Mesodermal cell (in vitro differentiated cells): ENCODE measurements at regions not wholly inside any gene's neighbourhood (a gene's known extent, or its start where the extent isn't known, plus 50 kb on each side); places are given as distances from the start of the nearest gene placed in this dataset.

Experiments used
- H3K27ac ChIP-seq: 2 replicates; pipeline ENCODE4 v1.7.0; 2013; ENCODE audit warnings: mild to moderate bottlenecking, low read depth, low read length, moderate library complexity; ENCODE audit not compliant: severe bottlenecking
- H3K36me3 ChIP-seq: 2 replicates; pipeline ENCODE4 v1.7.1; 2013; ENCODE audit warnings: mild to moderate bottlenecking, low read length, moderate library complexity; ENCODE audit not compliant: control insufficient read depth, insufficient read depth
- H3K4me1 ChIP-seq: one replicate; pipeline ENCODE4 v1.7.1; 2013; ENCODE audit warnings: mild to moderate bottlenecking, low read length; ENCODE audit not compliant: insufficient read depth, control insufficient read depth, poor library complexity, severe bottlenecking
- H3K4me3 ChIP-seq: 2 replicates; pipeline ENCODE4 v1.7.0; 2013; ENCODE audit warnings: low read length, control low read depth, mild to moderate bottlenecking; ENCODE audit not compliant: insufficient read depth, poor library complexity, severe bottlenecking; ENCODE audit errors: extremely low read depth
- H3K9me3 ChIP-seq: 2 replicates; pipeline ENCODE4 v1.7.1; 2013; ENCODE audit warnings: mild to moderate bottlenecking, low read length, moderate library complexity; ENCODE audit not compliant: control insufficient read depth
- WGBS, 2 experiments: methylation state at CpG; one replicate each; pipeline ENCODE4 v1.1.5; 2013; ENCODE audit warnings: missing lambda C conversion rate in 2 of 2; ENCODE audit not compliant: insufficient coverage in 2 of 2; 5-methylcytosine and 5-hydroxymethylcytosine counted together

DNA sequence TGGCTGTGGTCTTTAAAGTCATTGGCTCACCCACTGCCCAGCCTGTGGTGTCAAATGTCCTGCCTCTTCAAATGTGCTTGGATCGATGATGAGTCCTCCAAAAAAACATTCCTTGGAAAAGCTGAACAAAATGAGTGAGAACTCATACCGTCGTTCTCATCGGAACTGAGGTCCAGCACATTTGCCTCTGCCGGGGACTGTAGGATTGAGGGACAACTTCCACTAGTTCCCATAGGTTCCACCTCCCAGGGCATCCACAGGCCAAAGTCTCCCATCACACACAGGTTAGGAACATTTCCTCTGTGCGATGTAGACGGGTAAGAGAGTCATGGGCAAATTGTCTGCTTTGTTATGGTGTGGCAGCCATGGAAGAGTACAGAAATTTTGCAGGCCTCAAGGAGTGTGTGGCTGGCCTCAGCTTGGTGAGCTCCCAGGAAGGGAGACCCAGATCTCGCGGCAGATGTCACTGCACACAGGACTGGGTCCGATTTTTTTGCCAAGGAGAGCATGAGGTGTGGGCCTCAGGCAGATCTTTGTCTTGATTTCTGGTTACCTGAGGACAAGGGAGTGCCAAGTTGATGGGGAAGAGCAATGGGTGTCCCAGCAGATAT, 115.7 kb downstream of the SNRPN start:
- 88 to 98% methylated on average over 9 to 10 of the region's 10 CpGs for WGBS, 2 experiments
- no peaks in the 10 kb centered on the region for H3K4me1 ChIP-seq
- peaks cover 99% of the 10 kb centered on the region for H3K9me3 ChIP-seq
- H3K27ac ChIP-seq, result no peak overlapping the region
- peaks cover 100% of the 10 kb centered on the region for H3K36me3 ChIP-seq
- no peak overlapping the region for H3K4me3 ChIP-seq

DNA sequence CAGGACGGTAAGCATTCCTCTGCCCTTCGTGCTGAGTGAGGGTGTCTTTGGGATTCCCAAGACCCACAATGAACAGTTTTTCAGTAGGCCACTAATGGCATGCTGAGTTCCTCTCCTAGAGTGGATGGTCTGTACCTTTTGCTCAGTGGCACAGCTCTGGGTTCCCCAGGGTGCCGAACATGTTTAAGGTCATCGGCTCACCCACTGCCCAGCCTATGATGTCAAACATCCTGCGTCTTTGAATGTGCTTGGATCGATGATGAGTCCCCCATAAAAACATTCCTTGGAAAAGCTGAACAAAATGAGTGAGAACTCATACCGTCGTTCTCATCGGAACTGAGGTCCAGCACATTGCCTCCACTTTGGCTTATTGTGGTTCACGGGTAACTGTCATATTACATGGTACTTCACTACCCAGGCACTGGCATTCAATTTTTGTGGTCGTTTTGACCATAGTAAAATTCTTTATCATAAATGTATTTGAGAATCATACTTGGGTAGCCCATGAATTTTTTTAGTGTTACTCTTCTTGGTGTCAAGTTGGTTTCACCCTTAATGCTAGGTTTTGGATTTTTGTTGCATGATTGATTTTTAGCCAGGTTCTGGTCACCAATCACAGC, 118.2 kb downstream of the SNRPN start:
- Histone ChIP-seq H3K9me3 (peaks cover 99% of the 10 kb centered on the region), H3K4me3 (no peak overlapping the region), H3K27ac (no peak overlapping the region), H3K4me1 (no peaks in the 10 kb centered on the region), H3K36me3 (peaks cover 100% of the 10 kb centered on the region)
- WGBS, 2 experiments, result 86 to 91% methylated on average over 8 to 10 of the region's 11 CpGs

DNA sequence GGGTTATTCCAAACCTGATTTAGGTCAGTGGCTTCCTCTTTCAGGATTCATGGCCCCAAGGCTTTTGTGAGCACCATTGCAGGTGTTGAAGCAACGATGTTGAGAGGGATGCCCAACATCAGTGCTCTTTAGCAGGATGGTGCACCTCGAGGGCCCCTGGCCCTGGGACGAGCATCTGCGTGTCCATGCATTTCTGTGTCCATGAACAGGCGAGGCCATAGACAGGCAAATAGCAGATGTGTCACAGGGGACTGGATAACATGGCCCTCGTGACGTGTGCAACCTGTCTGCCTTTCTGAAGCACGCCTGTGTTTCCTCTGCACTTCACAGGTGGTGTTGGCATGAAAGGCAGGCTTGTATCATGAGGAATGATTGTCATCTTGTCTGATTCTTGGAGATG, 132.3 kb downstream of the SNRPN start:
- H3K4me3 ChIP-seq, result no peak overlapping the region
- peaks cover 44% of the 10 kb centered on the region for H3K9me3 ChIP-seq
- H3K4me1 ChIP-seq, result no peaks in the 10 kb centered on the region
- 74 to 75% methylated on average over 8 of the region's 8 CpGs for WGBS, 2 experiments
- H3K27ac ChIP-seq, result no peak overlapping the region
- peaks cover 96% of the 10 kb centered on the region for H3K36me3 ChIP-seq

DNA sequence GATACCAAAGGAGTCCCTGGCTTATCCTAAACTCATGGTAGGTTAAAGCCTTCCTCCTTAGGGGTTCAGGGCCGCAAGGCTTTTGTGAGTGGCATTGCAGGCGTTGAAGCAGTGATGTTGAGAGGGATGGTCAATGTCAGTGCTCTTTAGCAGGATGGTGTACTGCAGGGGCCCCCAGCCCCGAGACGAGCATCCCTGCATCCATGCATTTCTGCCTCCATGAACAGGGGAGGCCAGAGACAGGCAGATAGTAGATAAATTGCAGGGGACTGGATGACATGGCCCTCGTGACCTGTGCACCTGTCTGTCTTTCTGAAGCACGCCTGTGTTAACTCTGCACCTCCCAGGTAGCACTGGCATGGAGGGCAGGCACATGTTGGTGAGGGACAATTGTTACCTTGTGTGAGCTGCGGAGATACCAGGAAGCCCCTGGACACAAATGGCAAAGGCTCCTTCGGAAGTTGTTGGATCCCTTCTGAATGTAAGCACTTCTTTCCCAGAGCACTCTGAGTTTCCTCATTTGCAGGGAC, 133.5 kb downstream of the SNRPN start:
- Histone ChIP-seq H3K4me3 (no peak overlapping the region), H3K4me1 (no peaks in the 10 kb centered on the region), H3K27ac (no peak overlapping the region), H3K36me3 (peaks cover 91% of the 10 kb centered on the region), H3K9me3 (peaks cover 38% of the 10 kb centered on the region)
- 69 to 84% methylated on average over 4 to 5 of the region's 8 CpGs for WGBS, 2 experiments

DNA sequence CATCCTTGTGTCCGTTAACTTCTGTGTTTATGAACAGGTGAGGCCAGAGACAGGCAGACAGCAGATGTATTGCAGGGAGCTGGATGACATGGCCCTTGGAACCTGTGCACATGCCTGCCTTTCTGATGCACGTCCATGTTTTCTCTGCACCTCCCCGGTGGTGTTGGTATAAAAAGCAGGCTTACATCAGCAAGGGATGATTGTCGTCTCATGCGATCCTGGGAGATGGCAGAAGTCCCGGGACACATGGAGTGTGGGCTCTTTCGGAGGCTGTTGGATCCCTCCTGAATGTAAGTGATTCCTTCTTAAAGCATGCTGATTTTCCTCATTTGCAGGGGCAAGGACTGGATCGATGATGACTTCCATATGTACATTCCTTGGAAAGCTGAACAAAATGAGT, 134.8 kb downstream of the SNRPN start:
- H3K9me3 ChIP-seq, result peaks cover 31% of the 10 kb centered on the region
- WGBS, 2 experiments, result 83 to 86% methylated on average over 7 to 8 of the region's 8 CpGs

DNA sequence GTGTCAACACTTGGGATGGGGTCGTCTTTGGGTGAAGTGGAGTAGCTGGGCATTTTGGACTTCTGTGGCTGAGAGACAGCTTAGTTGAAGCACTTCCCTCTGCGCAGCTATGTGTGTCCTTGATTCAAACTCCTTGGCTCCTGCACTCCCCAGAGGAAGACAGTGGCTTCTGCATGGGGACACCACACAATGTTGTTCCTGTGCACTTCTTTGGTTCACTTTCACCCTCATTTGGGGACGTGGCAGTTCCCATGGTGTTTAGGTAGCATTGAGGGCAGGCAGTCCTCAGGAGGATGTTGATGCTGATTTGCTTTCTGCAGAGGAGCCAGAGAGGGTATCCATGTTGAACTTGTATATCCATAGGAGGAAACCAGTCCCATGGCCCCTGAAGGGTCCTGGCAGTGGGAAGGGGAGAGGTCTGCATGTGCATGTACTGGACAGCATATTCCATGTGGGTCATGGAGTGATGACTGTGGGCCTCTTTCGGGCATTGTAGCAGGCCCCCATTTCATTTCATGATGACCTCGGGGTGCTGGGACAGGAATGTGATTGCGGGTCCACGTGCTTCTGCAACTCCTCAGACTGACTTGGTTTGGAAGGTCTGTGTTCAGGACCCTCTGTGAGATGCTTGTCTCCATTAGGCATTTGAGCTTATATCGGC, 135.4 kb downstream of the SNRPN start:
- 71 to 84% methylated on average over 6 of the region's 8 CpGs for whole genome bisulfite sequencing, 2 experiments
- H3K27ac ChIP-seq, result no peak overlapping the region
- H3K4me1 ChIP-seq, result no peaks in the 10 kb centered on the region
- H3K4me3 ChIP-seq, result no peak overlapping the region
- H3K9me3 ChIP-seq, result peaks cover 35% of the 10 kb centered on the region
- H3K36me3 ChIP-seq, result peaks cover 92% of the 10 kb centered on the region

More for the DNA sequence above, 134.8 kb downstream of the SNRPN start:
- H3K4me3 ChIP-seq, result no peak overlapping the region
- peaks cover 91% of the 10 kb centered on the region for H3K36me3 ChIP-seq
- H3K27ac ChIP-seq, result no peak overlapping the region
- no peaks in the 10 kb centered on the region for H3K4me1 ChIP-seq

DNA sequence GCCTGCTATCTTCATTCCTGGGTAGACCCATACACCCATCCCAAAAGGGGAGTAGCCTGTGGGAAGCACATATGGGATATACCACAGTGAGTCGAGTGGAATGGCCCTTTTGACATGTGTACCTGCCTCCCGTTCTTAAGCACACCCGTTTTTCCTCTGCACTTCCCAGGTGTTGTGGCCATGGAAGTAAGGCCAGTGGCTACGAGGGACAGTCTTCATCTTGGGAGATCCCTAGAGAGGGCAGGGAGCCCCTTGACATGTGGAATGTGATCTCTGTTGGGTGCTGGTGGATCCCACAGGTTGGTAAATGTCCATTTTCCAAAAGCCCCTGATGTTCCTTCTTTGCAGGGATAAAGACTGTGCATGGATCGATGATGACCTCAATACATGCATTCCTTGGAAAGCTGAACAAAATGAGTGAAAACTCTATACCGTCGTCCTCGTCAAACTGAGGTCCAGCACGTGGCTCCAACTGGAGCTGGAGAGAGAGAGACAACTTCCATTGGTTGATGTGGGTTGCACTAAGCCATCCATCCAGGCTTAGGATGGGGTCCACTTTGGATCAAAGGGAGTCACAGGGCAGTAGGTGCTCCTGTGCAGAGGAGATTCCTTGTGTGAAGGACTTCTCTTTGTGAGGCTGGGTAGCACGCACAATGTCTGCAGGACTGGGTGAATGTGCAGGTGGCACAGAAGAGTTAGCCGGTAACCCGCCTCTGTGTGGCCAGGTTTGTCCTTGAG, 136.8 kb downstream of the SNRPN start:
- Histone ChIP-seq H3K27ac (no peak overlapping the region), H3K36me3 (peaks cover 89% of the 10 kb centered on the region), H3K9me3 (peaks cover 32% of the 10 kb centered on the region), H3K4me3 (no peak overlapping the region), H3K4me1 (no peaks in the 10 kb centered on the region)
- 92 to 93% methylated on average over 8 to 10 of the region's 12 CpGs for WGBS, 2 experiments

DNA sequence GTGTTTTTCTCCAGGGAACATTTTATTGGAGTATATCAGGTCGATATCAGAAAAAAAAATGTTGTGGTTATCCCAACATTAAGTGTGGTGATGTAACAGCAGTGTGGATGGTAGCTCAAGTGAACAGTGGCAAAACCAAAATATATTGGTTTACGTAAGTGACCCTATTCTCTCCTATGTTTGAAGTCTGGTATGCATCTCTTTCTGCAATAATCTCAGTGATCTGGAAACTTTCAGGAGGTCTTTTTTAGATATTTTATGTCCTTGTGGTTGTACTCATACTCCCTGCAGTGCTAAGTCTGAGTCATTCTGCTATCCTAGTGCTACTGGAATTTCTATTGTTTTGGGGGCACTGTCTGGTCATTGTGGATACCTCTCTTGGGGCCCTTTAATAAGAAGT, 137.9 kb downstream of the SNRPN start:
- no peaks in the 10 kb centered on the region for H3K4me1 ChIP-seq
- no peak overlapping the region for H3K27ac ChIP-seq
- H3K4me3 ChIP-seq, result no peak overlapping the region
- H3K9me3 ChIP-seq, result peaks cover 27% of the 10 kb centered on the region
- H3K36me3 ChIP-seq, result peaks cover 88% of the 10 kb centered on the region
- 59 to 100% methylated on average over 1 to 2 of the region's 2 CpGs for WGBS, 2 experiments

DNA sequence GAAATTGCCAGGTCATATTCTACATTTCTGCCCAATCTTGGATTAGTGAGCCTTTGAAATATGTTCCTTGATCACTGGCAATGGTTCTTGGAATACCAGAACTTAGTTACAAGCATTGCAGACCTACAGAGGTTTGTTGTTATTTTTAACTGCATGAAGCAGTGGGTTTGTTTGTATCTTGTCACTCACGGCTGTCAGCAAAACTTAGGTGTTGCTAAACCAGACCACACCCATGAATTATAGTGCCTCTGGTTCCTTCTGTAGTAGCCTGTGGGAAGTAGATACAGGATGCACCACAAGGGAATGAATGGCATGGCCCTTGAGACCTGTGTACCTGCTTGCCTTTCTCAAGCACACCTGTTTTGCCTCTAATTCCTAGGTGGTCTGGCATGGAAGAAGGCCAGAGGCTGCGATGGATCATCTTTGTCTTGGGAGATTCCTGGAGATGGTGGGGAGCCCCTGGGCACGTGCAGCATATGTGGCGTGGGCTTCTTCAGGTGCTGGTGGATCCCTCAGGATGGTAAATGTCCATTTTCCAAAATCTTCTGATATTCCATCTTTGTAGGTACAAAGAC, 138.8 kb downstream of the SNRPN start:
- Histone ChIP-seq H3K36me3 (peaks cover 85% of the 10 kb centered on the region), H3K9me3 (peaks cover 21% of the 10 kb centered on the region), H3K27ac (no peak overlapping the region), H3K4me3 (no peak overlapping the region), H3K4me1 (no peaks in the 10 kb centered on the region)
- WGBS, 2 experiments, result 75 to 92% methylated on average over 4 of the region's 4 CpGs

DNA sequence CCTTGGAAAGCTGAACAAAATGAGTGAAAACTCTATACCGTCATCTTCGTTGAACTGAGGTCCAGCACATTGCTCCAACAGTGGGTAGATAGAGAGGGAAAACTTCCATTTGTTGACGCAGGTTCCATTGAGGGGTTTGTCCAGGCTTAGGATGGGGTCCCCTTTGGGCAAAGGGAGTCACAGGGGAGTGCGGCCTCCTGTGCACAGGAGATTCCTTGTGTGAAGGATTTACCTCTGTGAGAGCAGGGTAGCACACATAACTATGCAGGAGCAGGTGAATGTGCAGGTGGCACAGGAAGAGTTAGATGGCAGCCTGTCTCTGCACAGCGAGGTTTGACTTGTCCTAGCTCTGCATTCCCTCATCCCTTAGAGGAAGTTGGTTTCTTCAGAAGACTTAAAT, 139.3 kb downstream of the SNRPN start:
- Histone ChIP-seq H3K9me3 (peaks cover 22% of the 10 kb centered on the region), H3K27ac (no peak overlapping the region), H3K36me3 (peaks cover 87% of the 10 kb centered on the region), H3K4me3 (no peak overlapping the region), H3K4me1 (no peaks in the 10 kb centered on the region)
- WGBS, 2 experiments, result 88 to 89% methylated on average over 2 to 4 of the region's 5 CpGs
